SK-N-MC (cell line): ENCODE measurements at regions not wholly inside any gene's neighbourhood (a gene's known extent, or its start where the extent isn't known, plus 50 kb on each side); places are given as distances from the start of the nearest gene placed in this dataset.

ENCODE experiments used
- DNase-seq: peaks from one replicate; pipeline ENCODE4 v3.0.0-alpha.2; 2011; ENCODE audit warnings: low read depth, low spot score
- H3K27ac ChIP-seq: fragments of 200-600 bp; sonication (generic); 2 replicates; pipeline ENCODE4 v1.5.1; 2016; ENCODE audit warnings: mixed run types
- H3K36me3 ChIP-seq: fragments of 200-600 bp; sonication (generic); 2 replicates; pipeline ENCODE4 v1.6.1; 2017; ENCODE audit warnings: antibody characterized with exemption, low read length, mixed read lengths; ENCODE audit not compliant: insufficient read depth
- H3K4me3 ChIP-seq: fragments of 200-600 bp; sonication (generic); 2 replicates; pipeline ENCODE4 v1.5.1; 2016
- H3K9ac ChIP-seq: fragments of 200-600 bp; sonication (generic); 2 replicates; pipeline ENCODE4 v1.8.0; 2017; ENCODE audit warnings: mixed run types, mixed read lengths; ENCODE audit not compliant: insufficient read length
- H3K9me3 ChIP-seq: fragments of 200-600 bp; sonication (generic); 2 replicates; pipeline ENCODE4 v1.6.1; 2017; ENCODE audit warnings: low read depth, mild to moderate bottlenecking, antibody characterized with exemption, low read length, moderate library complexity, mixed read lengths
- EZH2 ChIP-seq: fragments of 200-600 bp; sonication (generic); IDR thresholded peaks from one replicate; pipeline ENCODE4 v1.6.1; 2017; ENCODE audit warnings: antibody characterized with exemption
- FOXP2 ChIP-seq: optimal IDR thresholded peaks from 2 replicates; pipeline ENCODE3; 2011; ENCODE audit warnings: mild to moderate bottlenecking, moderate library complexity; ENCODE audit not compliant: insufficient read depth; ENCODE audit errors: extremely low read length, control extremely low read depth
- POLR2AphosphoS5 ChIP-seq: IDR thresholded peaks from 2 replicates; pipeline ENCODE4 v1.6.1; 2012; ENCODE audit warnings: mild to moderate bottlenecking, low read depth, low read length, borderline replicate concordance

DNA sequence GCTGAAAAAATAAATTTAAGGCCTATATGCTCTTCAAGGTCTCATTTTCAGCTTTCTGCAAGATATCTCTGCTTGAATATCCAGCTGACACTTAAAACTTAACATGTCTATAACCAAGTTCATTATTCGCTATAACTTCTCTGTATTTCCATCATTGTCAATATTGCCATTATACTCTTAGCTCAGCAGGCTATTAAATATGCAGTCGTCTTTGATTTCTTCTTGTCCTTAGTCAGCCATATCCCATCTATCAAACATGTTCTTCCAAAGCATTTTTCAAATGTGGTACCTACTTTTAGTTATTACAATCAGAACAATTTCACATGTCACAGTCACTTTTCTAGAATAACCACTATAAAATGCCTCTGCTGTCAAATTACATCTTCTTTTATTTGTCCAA is 1364.1 kb downstream of the ARAP2 start:
- Histone ChIP-seq H3K9me3 (no peaks in the 10 kb centered on the region), H3K36me3 (no peaks in the 10 kb centered on the region), H3K9ac (no peak overlapping the region), H3K27ac (no peak overlapping the region), H3K4me3 (no peak overlapping the region)
- DNase-seq, result no peak
- TF ChIP-seq EZH2 (no peak), POLR2AphosphoS5 (no peak), FOXP2 (no peak)

DNA sequence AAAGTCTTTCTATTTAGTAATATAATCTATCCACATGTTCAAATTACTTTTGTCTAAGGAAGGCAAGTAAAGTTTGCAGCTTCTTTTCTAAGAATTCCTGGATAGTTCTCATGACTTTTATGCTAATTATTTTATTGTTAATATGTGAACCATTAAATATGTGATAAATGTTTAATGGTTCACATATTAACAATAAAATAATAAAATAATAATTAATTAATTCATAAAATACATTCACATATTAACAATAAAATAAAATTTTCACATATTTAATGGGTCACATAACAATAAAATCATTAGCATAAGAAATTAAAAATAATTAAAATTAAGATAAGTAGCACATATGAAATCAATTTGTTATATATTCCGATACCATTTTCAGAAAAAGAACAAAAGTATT is 1352.4 kb downstream of the ARAP2 start:
- no peak for DNase-seq
- Histone ChIP-seq H3K27ac (no peak overlapping the region), H3K9me3 (no peaks in the 10 kb centered on the region), H3K4me3 (no peak overlapping the region), H3K36me3 (no peaks in the 10 kb centered on the region), H3K9ac (no peak overlapping the region)
- TF ChIP-seq EZH2, result no peak
- no peak for TF ChIP-seq FOXP2
- no peak for TF ChIP-seq POLR2AphosphoS5

DNA sequence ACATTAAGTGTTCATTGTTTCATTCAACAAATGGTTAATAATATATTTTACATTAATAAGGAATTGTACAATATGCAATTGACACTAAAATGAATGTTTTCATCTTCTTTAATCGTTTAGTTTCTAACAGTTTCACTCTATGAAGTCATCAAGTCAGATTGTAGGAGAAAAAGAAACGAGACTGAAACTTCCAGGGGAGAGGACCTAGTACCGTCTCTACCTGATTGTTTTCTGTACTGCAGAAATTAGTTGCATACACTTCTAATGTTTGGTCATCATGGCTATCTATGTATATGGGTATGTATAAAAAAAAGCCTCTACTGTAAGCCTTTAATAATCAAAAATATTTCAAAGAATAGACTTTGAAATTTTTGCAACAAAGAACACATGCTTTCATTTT is 1350.9 kb downstream of the ARAP2 start:
- no peak for TF ChIP-seq FOXP2
- TF ChIP-seq POLR2AphosphoS5, result no peak
- TF ChIP-seq EZH2, result no peak
- Histone ChIP-seq H3K4me3 (no peak overlapping the region), H3K36me3 (no peaks in the 10 kb centered on the region), H3K9ac (no peak overlapping the region), H3K27ac (no peak overlapping the region), H3K9me3 (no peaks in the 10 kb centered on the region)
- no peak for DNase-seq

DNA sequence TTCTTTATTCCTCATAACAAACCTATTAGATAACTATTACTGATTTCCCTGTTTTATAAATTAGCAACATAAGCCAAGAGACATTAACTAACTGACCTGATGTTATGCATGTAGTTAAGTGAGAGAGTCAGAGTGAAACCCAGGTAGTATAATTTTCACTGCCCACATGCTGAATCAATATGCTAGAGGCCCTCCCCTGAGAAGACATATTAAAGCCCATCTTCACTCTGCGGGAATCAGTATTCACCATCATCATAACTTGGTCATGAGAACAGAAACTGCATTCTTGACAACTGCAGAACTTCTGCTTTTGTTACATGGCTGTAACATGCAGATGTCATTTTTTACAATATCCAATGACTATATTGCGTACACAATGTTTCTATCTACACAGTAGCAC is 1324.3 kb downstream of the ARAP2 start:
- no peak overlapping the region for H3K27ac ChIP-seq
- no peaks in the 10 kb centered on the region for H3K9me3 ChIP-seq
- no peaks in the 10 kb centered on the region for H3K36me3 ChIP-seq
- TF ChIP-seq EZH2 (no peak), FOXP2 (no peak), POLR2AphosphoS5 (no peak)
- H3K9ac ChIP-seq, result no peak overlapping the region
- no peak overlapping the region for H3K4me3 ChIP-seq
- DNase-seq, result no peak

DNA sequence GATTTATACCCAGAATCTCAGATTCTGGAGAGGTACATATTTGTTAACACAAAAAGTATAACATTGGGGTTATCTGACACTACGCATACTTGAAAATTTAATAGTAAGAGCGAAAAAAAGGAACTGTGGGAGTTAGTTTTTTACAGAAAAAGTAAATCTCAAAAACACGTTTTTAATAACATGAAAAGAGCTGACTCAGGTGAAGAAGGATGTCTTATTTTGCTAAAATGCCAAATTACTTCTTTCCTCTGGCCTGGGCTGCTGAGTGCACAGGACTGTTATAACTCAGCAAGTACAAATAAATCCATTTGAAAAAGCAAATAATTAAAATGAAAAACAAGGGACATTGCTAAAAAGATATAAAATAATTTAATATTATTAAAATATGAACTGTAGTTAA is 1322.9 kb downstream of the ARAP2 start:
- Histone ChIP-seq H3K4me3 (no peak overlapping the region), H3K27ac (no peak overlapping the region), H3K9ac (no peak overlapping the region), H3K36me3 (no peaks in the 10 kb centered on the region), H3K9me3 (no peaks in the 10 kb centered on the region)
- no peak for TF ChIP-seq EZH2
- no peak for TF ChIP-seq POLR2AphosphoS5
- no peak for TF ChIP-seq FOXP2
- no peak for DNase-seq

DNA sequence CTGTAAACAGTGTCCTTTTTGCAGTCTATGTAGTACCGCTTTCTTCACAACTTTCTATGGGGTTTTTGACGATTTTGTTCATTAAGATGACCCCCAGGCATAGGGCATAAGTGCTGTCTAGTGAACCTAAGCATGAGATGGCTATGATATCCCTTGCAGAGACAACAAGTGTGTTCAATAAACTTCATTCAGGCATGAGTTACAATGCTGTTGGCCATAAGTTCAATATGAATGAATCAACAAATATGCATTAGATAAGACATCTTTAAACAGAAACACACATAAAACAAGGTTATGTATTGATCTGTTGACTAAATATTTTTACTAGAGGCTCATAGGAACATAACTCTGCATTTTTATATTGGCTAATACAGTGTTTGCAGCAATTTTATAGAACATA is 1322.0 kb downstream of the ARAP2 start:
- H3K9ac ChIP-seq, result no peak overlapping the region

DNA sequence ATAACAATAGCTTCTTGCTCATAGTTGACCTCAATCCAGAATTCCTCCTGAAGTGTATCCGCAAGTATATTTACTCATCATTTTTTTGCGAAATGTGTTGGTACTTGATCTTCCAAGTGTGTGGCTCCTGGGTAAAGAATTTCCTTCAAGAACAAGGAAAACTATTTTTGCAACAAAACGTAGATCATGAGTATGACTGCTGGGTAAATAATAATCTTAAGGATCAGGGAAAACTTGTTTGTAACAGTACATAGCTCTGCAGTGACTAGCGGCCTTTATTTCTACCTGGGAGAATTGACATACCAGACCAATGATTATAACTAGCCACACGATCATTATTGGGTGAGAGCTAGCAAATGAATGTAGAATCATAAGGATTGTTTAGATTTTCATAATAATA is 1311.7 kb downstream of the ARAP2 start:
- Histone ChIP-seq H3K27ac (no peak overlapping the region), H3K9me3 (no peaks in the 10 kb centered on the region), H3K9ac (no peak overlapping the region), H3K4me3 (no peak overlapping the region), H3K36me3 (no peaks in the 10 kb centered on the region)
- DNase-seq, result no peak
- TF ChIP-seq POLR2AphosphoS5 (no peak), EZH2 (no peak), FOXP2 (no peak)

More for the DNA sequence above, 1322.0 kb downstream of the ARAP2 start:
- TF ChIP-seq FOXP2 (no peak), EZH2 (no peak), POLR2AphosphoS5 (no peak)
- Histone ChIP-seq H3K27ac (no peak overlapping the region), H3K4me3 (no peak overlapping the region), H3K36me3 (no peaks in the 10 kb centered on the region), H3K9me3 (no peaks in the 10 kb centered on the region)
- DNase-seq, result no peak

DNA sequence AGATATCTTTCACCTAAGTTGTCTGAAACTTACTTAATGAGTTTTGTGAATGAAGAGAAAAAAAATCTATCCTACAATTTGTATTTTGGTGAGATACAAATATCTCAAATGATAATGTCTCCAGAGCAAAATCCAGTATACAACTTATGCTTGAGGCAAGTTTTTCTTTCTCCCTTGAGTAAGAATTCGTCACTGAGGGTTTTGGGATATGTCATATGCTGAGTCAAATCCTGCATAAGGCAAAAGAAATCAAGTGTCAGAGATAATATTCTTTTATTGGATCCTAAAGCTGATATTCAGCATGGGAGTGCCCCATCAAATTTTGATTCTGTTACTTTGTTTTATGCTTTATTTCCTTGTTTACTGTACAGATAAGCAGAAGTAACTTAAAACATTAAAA is 1308.6 kb downstream of the ARAP2 start:
- TF ChIP-seq POLR2AphosphoS5 (no peak), EZH2 (no peak), FOXP2 (no peak)
- Histone ChIP-seq H3K27ac (no peak overlapping the region), H3K9me3 (no peaks in the 10 kb centered on the region), H3K36me3 (no peaks in the 10 kb centered on the region), H3K4me3 (no peak overlapping the region), H3K9ac (no peak overlapping the region)
- DNase-seq, result no peak

DNA sequence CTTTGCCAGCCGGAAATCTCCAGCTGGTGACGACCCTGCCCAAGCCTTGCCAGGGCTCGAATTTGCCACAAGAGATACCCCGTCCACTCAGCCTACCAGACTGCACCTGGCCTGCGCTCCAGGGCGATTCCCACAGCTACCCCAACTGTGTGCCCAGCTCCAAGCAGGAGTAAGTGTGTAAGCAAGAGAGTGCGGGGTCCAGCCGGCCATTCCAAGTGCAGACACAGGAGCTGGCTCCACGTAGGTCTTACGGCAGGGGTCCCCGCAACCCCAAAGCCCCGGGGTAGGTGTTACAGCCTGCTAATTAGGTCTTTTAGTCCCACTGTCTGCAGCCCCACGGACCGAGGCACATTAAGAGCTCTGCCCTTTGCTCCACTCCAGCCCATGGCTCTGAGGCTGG is 1305.2 kb downstream of the ARAP2 start:
- no peak overlapping the region for H3K4me3 ChIP-seq
- DNase-seq, result no peak
- no peak overlapping the region for H3K9ac ChIP-seq
- H3K9me3 ChIP-seq, result no peaks in the 10 kb centered on the region
- TF ChIP-seq EZH2, result no peak
- no peak for TF ChIP-seq POLR2AphosphoS5
- no peak for TF ChIP-seq FOXP2
- no peaks in the 10 kb centered on the region for H3K36me3 ChIP-seq
- no peak overlapping the region for H3K27ac ChIP-seq

DNA sequence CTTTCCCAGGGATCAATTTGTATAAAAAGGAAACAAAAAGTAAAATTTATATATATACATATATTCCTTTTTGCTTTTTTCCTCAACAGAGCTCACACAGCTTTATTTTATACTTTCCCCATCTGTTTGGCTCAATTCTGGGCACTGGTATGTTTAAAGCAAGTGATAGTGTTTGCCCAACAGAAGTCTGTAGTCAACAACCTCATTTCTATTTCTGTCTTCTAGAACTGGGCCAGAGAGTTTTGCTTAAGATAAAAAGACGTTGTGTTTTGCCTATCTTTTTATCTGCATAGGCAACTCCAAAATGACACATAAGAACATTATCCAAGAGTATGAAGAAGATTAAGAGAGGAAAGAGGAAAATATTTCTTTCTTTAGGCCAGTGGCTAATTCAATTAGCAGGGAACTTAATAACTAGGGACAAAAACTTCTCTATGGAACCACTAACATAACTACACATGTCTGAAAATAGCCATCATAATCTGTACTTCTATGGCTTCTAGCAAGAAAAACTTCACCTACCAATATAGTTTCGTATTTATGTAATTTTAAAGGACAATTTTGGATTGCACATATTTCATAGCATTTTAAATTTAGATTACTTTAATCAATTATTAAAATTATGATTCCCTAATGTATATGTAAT is 1300.5 kb downstream of the ARAP2 start:
- H3K27ac ChIP-seq, result no peak overlapping the region
- H3K36me3 ChIP-seq, result no peaks in the 10 kb centered on the region
- TF ChIP-seq FOXP2, result no peak
- no peak for TF ChIP-seq EZH2
- TF ChIP-seq POLR2AphosphoS5, result no peak
- H3K4me3 ChIP-seq, result no peak overlapping the region
- DNase-seq, result no peak
- no peak overlapping the region for H3K9ac ChIP-seq
- no peaks in the 10 kb centered on the region for H3K9me3 ChIP-seq
